ENCODE measurements at regions not wholly inside any gene's neighbourhood (a gene's known extent, or its start where the extent isn't known, plus 50 kb on each side); places are given as distances from the start of the nearest gene placed in this dataset.
"Not testable (repeated sequence)": the region's sequence is repeated elsewhere in the genome, so short reads cannot be mapped to it uniquely, and the experiment has no call there.

- no peak for DNase-seq
Observed at GRCh38 chr6:147991961-147992360, 350.7 kb upstream of the SASH1 start.

DNA sequence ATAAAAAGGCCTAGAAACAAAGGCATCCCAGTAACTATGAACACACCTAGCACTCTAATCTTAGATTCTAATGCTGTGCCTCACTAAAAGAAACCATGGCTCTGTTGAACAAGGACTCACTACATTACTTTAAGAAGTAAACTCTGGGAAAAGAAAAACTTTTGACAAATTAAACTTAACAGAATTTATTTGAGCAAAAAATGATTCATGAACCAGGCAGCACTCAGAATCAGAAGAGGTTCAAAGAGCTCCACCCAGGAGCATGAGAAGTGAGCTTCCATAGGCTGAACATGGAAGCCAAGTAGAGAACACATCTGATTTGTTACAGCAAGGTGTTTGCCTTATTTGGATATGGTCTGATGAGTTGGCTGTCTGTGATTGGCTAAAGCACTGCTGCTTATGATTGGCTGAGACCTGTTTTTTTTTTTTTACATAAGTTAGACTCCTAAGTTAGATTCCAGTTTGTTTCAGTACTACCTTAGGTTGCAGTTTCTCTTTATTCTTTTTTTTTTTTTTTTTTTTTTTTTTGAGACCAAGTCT is 343.6 kb upstream of the SASH1 start:
- DNase-seq: no peak

- no peak for DNase-seq
Observed at GRCh38 chr6:148001844-148002642, 340.6 kb upstream of the SASH1 start.

DNA sequence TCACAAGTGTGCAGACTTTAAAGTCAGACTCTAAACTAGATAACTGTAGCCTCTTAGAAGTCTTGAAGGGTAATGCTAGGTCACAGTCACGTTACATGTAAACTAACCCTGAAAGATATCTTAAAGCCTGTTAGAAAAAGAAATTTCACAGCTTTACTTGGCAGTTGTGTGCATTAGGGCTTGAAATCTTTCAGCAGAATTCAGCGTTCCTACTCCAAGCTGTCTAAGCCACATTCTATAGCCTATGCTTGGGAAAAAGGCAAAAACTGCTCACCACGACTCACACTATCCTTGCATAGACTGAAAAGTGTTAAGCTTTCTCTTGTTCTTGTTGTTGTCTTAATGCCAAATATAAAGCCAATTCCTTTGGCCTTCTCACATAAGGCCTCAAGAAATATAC is 338.0 kb upstream of the SASH1 start:
- no peak for DNase-seq

- DNase-seq: no peak
Observed at GRCh38 chr6:148005806-148006205, 336.8 kb upstream of the SASH1 start.

- not testable (repeated sequence) for DNase-seq
Observed at GRCh38 chr6:148010516-148010915, 332.1 kb upstream of the SASH1 start.

DNA sequence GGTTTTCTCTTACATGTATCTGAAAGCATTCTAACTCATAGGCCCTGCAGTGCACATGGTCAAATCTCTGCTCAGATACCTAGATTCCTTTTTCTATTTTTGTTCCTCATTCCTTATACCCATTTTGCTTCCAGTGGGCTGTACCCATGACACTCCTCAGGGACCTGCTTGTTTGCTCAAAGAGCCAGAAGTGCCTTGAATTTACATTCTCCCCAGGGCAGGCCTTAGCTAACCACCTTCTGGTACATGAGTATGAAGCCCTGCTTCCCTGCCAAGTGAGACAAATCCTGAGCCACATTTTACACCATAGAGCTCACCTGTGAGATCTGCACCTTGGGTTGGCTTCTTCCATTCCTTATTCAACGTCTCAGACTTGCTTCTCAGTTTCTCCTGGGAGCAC is 326.6 kb upstream of the SASH1 start:
- DNase-seq: no peak

DNA sequence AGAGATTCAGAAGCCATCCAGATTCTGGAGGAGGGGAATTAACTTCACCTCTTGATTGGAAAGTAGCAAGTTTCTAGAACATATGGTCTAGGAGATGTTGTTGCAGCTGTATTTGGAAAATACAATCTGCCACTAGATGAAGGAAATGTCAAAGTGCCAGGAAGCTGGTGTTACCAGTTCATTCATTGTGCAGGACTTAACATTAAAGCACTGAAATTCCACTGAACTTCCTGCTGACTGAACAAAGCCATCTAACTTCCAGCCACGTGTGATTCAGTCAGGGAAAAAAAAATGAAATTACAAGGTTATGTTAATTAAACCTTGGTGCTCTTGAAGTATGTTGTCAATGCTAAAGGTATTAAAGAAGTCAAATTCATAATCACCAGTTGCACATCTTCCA is 321.5 kb upstream of the SASH1 start:
- DNase-seq: no peak

DNA sequence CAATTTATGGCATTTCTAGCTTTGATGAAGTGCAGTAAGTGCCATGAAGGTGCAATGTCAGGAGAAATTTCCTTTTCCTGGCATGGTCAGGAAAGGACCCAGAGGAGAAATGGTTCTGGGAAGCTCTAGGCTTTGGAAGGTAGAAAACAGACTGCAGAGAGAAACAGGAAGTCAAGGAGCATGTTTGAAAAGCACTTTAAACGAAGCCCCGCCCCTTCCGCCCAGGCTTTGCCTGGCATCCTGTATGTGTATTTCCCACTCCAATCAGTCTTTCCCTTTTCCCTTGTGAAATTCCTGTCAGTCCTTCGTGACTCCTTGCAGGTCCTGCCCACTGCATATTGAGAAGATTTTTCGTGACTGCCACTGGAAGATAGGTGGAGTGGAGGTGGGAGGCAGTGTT is 320.9 kb upstream of the SASH1 start:
- no peak for DNase-seq

DNA sequence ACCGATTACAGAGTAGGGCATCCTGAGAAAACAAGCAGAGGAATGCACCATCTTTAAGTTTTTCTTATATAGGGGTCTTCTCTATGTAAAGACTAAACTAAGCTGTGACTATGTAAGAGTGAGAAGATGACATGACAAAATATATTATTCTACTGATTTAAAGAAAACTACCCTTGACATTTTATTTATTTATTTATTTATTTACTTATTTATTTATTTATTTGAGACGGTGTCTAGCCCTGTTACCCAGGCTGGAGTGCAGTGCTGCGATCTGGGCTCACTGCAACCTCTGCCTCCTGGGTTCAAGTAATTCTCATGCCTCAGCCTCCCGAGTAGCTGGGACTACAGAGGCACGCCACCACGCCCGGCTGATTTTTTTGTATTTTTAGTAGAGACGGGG is 320.4 kb upstream of the SASH1 start:
- DNase-seq: not testable (repeated sequence)

DNA sequence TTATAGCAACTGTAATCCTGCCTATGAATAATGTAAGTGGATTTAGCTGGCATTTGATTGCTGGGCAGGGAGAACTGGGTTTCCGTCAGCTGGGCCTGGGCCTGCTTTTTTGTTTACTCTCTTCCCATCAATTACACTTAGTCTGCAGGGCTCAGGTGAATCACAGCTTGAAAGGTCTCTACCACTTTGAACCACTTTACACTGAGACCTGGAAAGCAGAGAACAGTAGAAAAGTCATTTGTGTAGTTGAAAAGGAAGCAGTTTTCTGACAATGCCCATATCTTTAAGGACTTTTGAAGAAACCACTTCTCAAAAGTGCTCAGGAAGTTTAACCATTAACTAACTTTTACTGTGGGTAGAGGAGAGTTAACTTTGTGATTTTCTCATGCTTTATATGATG is 315.4 kb upstream of the SASH1 start:
- no peak for DNase-seq

DNA sequence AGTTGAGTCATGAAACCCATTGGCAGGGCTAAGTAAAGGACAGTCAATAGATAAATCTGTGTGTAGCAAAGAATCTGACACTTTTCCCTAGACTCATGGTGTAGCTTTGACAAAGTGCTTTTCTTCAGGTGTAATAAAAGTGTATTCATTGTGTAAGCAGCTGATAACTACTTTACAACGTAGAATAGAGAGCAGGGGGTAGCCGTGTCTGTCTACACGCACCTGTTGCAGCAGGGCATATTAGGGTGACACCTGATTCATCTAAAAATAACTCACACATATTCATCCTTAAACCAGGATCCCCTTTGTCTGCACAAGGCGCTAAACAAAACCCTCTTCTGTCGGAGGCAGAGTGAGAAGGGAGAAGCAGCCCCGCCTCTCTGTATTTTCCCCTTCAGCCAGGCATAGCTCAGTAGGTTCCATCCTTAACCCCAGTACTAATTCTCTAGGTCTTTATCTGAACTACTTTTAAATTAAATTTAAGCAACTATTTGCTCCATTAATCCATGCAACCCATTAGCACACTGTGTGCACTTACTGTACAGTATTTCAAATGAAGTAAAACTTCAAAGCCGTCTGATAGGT is 306.7 kb upstream of the SASH1 start:
- DNase-seq: no peak

GRCh38 chr6:148037496-148037895 is 305.1 kb upstream of the SASH1 start:
- no peak for DNase-seq

- no peak for DNase-seq
Observed at GRCh38 chr6:148041546-148041945, 301.1 kb upstream of the SASH1 start.

DNA sequence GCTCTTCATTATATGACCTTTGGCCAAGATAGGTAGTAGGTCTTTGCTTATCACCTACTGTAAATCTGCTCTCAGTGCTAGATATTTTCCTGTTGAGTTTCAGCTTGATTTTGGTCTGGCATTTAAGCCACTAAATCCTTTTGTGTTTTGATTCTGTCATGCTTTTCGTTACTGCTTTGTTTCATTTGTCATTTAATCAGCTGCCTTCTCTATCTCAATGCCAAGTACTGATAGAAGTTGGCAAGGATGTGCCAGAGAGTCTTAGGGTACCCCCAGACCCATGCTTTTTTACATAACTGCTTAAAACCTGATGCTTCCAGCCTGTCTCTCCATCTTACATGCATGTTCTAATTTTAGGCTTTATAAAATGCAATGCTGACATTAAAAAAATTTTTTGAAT is 300.1 kb upstream of the SASH1 start:
- no peak for DNase-seq

GRCh38 chr6:148044261-148044751 is 298.3 kb upstream of the SASH1 start:
- DNase-seq: no peak

DNA sequence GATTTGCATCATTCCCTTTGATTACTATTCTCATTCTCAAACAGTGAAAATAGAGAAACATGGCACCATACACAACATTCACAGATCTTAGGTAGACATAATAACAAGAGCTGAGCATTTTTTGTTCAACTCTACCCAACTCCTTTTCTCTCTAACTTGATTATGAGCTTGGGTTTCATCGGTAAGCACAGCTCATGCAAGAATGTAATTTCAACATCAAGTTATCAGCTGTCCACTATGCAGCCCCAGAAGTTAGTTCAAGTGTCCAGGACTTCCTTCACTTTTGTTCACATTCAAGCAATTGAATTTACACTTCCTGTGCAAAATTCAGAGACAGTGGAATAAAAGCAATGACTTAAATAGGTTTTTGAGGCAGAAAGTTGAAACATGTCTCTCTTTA is 297.7 kb upstream of the SASH1 start:
- no peak for DNase-seq

GRCh38 chr6:148053209-148053608 is 289.4 kb upstream of the SASH1 start:
- no peak for DNase-seq

DNA sequence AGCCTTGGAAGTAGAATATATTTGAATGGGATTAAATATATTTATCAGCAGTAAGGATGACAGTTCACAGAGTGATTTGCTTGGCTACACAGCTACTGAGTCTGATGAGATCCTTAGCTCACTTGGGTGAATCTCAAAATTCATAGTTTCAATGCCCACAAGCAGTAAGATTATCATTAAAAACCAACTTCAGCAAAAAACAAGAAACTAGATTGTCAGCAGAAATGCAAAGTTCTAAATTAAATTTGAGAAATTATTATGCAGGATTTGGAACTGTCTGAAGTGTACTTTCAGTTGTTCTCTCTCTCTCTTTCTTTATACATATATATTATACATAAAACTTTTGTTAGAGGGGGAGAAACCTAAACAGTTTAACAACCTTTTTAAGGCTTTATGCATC is 288.8 kb upstream of the SASH1 start:
- no peak for DNase-seq

DNA sequence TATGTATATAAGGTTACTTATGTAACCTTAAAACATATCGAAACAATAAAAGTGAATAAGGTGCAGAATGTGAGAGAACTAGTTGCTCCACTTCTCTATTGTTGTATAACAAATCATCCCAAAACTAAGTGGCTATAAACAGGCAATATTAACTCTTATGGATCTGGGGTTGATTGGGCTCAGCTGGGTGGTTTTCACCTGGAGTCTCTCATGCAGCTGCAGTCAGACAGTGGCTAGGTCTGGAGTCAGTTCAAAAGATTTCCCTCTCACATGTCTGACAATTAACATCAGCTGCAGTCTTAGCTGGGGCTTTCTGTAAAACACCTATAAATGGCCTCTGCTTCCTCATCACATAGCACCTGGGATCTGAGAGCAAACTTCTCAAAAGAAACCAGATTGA is 288.4 kb upstream of the SASH1 start:
- no peak for DNase-seq

DNA sequence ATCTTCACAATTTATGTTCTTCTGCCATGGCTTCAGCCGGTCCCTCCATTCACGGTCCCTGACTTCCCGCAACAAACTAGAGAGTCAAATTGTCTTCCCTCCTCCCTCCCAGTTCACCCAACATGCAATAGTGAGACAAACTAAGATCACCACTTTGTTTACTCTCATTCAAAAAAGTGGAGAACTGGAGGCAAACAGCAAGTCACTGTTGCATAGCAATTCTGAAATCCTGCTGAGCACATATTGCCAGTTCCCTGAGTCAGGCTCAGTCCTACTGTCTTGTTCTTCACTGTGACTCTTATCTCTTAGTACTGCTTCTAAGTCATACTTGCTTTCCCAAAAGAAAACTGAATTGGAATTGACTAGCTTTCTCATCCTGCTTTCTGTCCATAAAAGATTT is 287.2 kb upstream of the SASH1 start:
- DNase-seq: no peak

DNA sequence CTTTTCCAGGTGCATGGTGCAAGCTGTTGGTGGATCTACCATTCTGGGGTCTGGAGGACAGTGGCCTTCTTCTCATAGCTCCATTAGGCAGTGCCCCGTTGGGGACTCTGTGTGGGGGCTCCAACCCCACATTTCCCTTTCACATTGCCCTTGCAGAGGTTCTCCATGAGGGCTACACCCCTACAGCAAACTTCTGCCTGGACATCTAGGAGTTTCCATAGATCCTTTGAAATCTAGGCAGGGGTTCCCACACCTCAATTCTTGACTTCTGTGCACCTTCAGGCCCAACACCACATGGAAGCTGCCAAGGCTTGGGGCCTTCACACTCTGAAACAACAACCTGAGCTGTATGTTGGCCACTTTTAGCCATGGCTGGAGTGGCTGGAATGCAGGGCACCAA is 282.8 kb upstream of the SASH1 start:
- no peak for DNase-seq

GRCh38 chr6:148064406-148065134 is 278.1 kb upstream of the SASH1 start:
- no peak for DNase-seq
